DMS 273 treated with DMSO at 0.1 percent for 48 hours (cell line): ENCODE measurements at regions not wholly inside any gene's neighbourhood (a gene's known extent, or its start where the extent isn't known, plus 50 kb on each side); places are given as distances from the start of the nearest gene placed in this dataset.

Source experiments
- DNase-seq: peaks from one replicate; lab custom pipeline; 2025; lab: John Stamatoyannopoulos, UW

DNA sequence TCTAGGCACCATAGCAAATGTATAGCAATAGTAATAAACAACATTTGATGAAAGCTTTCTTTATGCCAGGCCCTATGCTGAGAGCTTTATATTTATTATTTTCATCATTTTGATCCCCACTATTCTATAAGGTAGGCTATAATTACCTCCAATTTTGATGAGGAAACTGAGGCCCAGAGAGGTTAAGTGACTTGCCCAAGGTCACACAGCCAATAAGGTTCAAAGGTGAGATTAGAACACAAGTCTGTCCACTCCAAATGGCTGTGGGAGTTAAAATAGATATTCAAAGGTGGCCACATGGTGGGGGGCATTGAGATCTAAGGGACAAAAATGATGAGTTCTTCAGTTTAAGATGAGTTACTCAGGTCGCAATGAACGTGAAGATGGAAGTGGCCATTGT, 269.9 kb downstream of the BMP7 start:
- DNase-seq: no peak

DNA sequence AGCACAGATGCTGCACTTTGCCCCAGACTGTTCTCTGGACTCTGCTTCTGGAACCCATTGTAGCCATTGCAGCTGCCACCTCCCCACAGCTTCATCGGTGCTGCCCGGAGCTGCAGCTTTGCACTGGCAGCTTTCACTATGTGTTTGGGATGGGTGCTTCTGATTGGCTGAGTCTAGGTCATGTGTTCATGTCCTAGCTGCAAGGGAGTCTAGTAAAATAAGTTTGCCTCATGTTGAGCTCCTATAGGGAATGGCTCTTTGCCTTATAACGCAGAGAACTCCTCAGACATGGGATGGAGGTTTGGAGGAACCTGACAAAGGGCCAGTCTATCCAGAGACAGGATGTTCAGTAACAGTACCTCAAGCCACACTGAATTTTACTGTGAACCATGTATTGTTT, 268.0 kb downstream of the BMP7 start:
- no peak for DNase-seq

DNA sequence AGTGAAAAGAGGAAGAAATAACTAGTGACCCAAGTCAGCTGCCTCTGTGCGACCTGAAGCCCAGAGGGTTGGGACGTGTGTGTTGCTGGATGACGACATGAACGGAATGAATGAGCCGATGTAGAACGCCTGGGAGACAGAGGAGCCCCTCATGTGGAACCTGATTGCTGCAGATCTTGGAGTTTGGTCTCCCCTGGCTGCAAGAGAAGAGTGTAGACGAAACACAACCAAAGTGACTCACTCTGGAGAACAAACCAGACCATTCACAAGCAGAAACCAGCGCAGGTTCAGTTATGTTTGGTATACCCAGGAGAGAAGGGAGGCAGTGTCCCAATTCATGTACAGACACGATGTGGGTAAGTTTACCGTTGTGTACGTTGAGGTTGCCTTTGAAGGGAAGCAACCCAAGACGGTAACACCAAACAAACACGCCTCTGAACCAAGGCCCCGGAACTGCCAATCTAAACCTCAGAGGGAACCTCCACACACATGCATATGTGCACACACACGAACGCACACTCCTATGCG, 265.9 kb downstream of the BMP7 start:
- DNase-seq: no peak

DNA sequence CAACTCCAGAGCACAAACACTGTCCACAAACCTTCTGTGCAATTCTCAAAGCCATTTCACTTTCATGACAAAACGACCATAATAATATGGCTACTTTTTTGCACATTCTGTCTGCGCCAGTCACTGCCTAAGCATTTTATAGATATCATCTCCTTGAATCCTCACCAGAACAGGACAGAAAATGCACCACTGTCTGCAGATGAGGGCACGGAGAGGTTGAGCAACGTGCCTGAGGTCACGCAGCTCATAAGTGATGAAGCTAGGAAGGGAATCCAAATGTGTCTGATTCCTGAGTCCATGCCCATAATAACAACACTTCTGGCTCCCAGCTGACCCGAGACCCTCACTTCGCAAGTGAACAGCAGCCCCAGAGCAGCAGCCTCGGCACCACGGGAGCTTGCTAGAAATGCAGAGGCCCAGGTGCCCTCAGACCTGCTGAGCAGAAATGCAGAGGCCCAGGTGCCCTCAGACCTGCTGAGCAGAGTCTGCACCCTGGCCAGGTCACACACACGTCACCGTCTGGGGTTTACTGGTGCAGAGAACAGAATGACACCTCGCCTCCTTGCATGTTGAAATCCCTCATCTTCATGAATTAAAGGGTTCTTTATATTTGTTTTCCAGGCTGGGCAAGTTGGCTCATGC, 265.2 kb downstream of the BMP7 start:
- DNase-seq: no peak

DNA sequence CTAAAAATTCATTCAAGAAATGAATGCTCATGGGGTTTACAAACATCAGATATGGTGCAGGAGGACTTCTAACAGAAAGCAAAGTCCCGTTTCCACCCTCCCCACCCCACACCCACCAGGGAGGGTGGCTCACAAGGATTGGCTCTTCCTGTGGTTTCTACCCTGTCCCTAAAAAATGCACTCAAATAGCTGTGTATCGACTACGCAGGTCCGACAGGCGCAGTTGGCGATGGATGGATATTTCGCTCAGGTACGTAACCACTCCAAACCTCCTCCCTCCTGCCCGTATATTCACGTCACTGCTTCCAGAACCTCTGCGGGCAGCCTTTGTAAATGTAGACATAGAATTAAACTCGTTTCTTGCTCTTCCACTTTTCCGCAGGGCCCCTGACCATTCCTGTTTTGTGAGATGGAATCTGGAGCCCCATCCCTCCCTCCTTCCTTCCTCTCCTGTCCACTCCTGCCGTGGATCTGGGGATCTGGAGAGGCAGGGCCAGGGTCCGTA, 264.3 kb downstream of the BMP7 start:
- no peak for DNase-seq

DNA sequence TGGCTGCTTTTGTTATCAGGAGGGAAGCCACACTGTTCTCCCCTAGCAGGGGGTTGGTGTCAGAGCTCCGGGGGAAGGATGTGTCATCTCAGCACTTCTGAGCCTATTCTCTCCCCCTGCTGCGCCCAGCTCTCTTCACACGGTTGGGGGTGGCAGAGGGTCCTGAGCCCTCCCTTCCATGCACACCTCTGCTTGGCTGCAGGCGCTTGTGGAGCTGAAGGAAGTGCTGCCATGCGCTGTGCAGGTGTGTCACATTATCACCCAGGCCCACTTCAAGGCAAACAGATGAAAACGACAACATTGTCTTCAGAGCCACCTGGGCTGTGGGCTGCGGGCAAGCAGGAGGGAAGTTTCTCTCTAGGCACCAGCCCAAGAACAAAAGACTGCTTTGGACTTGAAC, 263.4 kb downstream of the BMP7 start:
- DNase-seq: no peak

DNA sequence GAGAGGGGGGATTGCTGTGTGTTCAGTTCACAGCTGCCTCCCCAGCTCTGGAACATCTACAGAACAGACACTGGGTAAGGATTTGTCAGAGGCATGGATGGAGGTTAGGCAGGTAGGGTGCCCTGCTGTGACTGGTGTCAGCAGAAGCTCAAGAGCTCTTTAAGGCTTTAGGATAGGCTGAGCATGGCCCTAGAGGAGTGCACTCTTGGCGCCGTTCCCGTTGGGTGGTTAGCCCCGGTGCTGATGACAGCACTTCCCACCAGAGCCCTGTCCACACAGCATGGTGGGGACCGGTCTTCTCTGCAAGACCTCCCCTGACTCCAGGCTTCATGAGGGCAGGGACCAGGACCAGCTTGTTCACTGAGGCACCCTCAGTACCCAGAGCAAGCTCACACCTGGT, 262.0 kb downstream of the BMP7 start:
- no peak for DNase-seq

DNA sequence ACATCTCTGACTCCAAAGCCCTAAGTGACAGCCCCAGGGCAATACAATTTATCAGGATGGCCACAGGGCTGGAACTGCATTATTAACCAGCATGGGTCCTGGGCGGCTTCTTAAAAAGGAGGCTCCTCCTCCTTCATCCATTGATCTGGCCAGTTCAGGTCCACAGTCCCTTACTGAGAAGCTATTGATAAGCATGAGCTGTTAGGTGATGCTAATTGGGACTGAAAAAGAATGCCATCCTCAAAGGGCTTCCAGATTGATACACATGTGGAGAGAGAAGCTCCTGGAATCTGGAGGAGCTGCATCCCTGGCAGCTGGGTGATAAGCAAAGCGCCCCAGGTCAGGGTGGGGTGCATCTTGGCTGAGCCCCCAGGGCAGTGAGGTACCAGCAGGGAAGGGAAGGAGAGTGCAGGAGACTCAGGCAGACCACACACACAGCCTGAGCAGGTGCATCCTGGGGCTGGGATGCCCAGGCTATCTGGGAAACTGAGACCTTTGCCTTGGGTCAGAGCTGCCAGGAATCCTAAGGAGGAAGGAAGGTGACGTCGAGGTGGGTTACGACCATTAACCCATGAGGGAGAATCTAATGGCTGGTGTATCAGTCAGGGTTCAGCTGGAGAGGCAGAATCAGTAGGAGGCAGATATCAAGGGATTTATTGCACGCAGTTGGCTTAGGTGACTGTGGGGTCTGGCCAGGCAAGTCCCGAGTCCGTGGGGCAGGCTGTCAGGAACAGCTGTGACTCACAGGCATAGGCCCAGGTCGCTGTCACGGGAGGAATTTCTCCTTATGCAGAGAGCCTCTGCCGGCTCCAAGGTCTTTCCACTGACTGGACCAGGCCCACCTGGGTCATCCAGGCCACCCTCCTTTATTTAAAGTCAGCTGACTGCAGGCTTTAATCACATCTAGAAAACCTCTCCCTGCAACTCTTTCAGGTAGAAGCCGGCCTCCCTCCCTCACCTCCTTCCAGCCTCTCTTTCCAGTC, 261.2 kb downstream of the BMP7 start:
- DNase-seq: no peak

DNA sequence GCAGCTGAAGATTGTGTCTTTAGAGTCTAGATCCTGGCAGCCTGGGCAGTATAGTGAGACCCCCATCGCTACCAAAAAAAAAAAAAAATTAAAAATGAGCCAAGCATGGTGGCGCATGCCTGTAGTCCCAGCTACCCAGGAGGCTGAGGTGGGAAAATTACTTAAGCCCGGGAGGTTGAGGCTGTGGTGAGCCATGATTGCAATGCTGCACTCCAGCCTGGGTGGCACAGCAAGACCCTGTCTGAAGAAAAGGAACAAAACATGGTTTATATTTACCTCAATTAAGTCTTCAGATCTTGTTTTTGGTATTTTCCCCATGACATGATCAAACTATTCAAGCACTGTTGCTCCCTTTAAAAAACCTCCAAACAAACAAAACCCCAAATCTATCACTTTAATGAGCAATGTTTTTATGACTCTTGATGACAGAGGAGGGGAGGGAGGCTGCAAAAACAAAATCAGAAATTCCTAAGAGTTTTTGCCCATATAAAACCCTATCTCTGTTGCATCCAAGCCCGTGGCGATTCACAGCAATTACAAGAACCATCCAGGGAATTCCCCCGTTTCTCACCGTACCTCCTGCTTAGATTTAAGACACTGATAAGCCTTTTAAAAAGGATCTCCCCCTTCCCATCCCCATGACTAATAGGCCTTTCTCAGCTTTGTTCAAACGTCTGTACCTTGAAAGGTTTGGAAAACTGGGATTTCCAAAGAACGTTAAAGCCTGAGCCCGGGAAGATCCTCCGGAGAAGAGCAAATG, 259.9 kb downstream of the BMP7 start:
- DNase-seq: no peak

DNA sequence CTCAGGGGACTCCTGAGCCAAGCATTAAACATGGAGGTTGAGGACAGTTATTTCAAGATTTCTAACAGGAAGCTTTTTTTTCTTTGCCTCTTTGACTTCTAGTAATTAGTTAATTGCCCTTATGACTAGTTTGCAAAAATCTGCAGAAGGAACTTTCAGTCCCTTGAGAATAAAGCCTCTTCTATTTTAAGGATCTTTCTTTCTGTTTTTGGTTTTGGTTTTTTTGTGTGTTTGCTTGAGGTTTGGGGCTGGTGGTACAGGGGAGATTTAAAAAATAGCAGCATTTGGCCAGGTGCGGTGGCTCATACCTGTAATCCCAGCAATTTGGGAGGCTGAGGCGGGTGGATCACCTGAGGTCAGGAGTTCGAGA, 259.3 kb downstream of the BMP7 start:
- DNase-seq: no peak

DNA sequence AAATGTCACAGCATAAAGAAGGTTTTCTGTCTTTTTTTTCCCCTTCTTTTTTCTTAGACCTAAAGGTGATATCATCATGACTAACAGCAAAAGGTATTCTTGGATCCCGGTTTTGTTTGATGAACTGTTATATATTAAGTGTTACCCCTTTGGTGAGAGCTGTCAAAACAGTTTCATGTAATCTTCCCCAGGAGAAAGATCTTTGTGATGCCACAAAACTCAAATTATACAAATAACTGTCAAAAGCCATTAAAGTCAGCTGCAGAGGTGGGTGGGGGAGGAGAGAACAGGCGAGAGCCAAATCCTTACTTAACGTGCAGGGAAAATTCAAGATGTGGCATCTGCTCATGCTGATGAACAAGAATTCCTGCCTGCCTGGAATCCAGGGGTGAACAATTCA, 258.2 kb downstream of the BMP7 start:
- DNase-seq: no peak

DNA sequence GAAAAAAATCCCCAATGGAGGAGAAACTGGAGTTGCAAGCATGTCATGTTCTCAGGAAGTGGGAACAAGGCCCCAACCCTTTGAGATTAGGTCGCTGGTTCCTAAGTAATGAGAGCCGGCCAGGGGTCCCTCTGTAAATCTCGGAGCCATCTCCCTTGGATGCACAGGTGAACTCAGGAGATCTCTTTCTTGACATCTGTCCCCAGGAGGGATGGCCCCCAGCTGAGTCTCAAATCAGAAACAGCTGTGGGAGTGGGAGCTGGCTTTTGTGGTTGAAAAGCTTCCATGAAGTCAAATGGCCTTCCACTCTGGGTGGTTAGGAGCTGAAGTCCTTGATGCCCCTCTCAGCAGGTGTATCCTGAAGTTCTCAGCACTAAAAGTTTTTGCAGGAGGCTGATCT, 257.1 kb downstream of the BMP7 start:
- no peak for DNase-seq

DNA sequence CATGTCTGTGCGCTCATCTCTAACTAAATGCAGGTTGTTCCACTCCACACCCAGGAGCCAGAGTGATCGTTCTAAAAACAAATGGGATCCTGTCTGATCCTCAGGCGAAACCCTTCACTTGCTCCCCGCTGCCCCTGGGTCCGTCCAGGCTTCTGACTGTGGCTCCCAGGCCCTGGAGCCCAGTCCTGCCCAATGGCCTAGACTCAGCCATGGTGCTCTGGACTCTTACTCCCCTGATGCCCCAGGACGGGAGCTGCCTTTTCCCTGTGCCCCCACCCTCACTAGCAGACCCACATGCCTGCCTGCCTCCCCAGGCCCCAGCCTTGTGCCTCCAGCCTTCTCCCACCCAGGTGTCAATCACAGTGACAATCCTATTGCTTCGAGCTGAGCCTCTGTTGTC, 256.7 kb downstream of the BMP7 start:
- DNase-seq: no peak

DNA sequence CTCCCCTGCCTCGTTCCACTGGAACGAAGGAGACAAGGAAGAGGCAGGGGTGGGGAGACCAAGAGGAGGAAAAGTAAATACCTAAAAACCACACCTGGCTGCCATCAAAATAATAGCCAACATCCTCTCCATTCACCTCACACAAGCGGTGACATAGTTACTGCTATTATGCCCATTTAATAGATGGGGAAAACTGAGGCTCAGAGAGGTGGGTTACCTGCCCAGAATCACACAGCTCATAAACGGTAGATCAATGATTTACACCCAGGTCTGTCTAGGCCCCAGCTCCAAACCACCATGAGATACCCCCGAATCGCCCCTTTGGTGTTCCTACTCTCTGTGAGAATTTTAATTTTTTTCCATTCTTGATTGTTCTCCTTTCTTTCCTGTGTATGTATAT, 253.8 kb downstream of the BMP7 start:
- DNase-seq: no peak

DNA sequence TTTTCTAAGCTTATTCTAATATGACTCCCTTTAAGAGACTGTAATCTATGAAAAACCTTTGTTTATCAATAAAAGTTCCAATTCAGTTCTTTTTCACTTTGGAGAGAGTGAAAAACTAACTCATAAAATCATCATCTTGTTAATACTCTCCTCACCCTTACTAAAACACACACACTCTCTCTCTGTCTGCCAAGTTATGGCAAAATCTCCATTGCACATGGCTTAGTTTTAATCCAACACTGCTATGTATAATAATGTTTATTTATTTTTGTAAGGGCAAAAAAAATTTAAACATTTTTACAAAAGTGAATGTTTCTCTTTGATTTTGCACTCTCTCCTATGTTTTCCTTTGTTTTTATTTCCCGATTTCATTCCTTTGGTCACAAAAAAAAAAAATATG, 253.2 kb downstream of the BMP7 start:
- no peak for DNase-seq

DNA sequence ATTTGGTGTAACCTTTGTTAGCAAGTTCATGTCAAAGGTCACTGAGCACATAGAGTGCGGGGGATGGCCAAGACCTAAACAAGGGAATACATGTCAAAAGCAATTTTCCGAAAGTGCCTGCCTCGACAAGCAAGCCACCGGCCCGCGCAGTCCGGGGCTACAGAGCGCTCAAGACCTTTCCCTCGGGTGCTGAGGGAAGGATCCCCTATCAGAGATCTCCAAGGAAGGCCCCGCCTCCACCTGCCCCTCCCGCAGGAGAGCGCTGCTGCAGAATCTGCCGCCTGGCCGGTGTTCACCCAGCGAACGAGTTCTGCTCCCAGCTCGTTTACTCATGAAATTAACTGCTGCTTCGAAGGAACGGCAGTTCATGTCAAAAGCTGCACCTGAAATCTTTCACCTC, 252.7 kb downstream of the BMP7 start:
- no peak for DNase-seq

DNA sequence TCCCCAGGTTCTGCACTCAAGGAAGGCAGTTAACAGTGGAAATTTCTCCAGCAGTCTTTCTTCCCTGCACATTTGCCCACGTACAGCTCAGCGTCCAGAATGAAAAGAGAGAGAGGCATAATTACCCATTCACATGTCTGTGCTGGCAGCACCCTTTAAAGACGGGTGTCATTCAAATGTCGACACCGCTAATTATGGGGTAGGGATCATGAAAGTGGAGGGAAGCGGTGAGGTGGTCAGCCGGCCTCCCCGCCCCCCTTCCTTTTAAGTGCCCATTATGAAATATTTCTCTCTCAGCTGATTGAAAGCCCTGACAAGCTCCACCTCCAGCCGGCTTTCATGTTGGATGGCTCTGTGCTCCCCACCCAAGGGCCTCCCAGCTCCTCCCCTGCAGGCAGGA, 246.1 kb downstream of the BMP7 start:
- no peak for DNase-seq

DNA sequence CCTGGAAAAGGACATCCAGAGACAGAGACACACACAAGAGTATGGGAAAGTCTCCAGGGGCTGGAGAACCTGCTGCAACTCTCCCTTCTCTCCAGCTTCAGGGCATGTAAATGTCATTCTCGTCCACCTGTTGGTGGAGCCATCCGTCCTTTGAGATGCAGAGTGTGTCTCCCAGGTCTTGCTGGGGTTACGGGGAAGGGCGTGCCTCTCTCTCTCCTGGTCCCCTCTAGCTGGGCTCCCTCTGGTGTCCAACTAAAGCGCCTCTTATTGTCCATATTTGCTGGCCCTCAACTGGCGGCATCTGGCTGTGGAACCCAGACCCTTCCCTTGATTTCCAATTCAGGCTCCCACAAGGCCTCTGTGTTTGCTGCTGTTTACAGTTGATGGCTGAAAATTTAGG, 244.1 kb downstream of the BMP7 start:
- no peak for DNase-seq

DNA sequence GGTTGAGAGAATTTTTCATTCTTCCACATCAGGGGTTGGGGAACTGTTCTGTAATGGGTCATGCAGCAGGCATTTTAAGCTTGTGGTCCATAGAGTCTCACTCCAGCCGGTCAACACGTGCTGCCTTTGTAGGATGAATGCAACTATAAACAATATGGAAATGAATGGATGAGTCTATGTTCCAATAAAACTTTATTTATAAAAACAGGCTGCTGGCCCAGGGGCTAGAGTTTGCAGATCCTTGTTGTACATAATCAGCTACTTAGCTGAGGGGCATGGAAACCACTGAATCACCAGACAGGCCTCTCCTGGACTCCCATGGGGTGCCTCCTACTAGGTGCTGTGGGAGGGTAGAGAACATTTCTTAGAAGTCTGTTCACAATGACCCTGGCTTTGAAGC, 243.4 kb downstream of the BMP7 start:
- DNase-seq: no peak

DNA sequence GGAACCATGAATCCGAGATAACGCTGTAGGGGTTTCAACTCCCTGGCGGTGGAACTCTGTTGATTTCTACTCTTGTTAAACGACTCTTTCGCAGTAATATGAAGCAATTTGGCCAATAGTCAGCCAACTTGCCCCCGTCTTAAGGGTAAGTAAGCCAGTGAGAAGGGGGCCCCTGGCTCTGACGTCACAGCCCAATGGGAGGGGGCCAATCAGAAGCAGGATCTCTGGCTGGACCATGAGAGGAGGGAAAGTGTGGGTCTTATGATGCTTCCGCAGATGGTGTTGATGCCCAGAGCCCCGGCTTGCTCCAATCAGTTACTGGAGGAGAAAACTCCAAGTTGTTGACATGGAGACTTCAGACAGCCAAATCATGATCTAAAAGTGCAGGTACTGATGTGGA, 242.4 kb downstream of the BMP7 start:
- DNase-seq: no peak

DNA sequence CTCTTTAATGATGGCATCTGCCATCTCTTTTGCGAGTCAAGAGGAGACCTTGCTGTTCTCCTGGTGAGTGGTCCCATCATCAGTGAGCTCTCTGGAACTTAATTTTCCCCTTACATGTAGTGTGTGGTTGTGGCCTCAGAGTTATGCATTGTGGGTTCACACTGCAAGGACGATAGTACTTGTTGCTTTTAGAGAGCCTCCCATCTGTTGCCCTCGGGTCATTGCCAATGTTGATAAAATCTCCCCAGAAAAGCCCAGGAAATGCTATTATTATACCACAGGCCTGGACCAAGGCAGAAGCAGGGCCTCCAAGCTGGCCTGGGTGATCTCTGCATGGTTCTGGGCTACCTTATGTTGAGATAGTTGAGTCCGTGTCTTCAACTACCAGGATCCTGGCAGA, 241.6 kb downstream of the BMP7 start:
- peak; percentile 56 for DNase-seq

DNA sequence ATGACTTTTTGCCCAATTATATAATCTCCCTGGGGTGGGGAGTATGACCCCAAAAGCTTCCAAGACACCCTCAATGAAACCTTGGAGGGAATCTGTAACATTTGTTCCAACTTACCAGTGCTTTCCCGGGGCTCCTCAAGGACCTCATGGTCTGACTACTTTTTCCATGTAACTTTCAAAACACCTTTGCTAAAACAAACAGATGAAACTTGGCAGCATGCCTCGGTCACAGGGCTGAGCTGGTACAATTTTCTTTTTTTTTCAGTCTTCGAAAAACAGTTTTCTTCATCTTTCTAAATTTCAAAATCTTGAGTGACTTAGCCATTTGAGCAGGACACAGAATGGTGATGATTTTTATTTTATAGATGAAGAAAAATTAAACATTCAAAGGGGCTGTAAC, 241.2 kb downstream of the BMP7 start:
- DNase-seq: no peak
